ENCODE measurements at regions not wholly inside any gene's neighbourhood (a gene's known extent, or its start where the extent isn't known, plus 50 kb on each side); places are given as distances from the start of the nearest gene placed in this dataset.

DNA sequence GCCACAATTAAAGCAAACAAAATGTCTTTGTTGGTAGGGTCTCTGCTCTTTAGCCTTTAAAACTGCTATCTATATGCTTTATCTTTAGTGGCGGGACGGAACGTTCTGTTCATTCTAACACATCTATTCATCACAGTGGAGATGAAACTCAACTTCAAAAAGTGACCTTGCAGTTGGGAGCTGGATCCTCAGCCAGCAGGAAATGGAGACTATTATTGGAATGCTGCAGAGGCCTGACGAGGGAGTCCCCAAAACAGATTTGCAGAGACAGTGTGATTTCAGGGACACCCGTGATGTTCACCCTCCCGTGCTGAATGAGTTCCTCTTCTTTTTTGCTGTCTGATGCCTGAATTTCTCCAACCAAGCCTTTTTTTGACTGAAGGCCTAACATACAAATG is 306.0 kb upstream of the SHH start:
- Histone ChIP-seq H3K9me3 (no peaks in the 10 kb centered on the region), H3K4me3 (replicated peaks in 1 of 3) (no peak overlapping the region), H3K36me3 (no peaks in the 10 kb centered on the region), H3K27me3 (no peaks in the 10 kb centered on the region), H3K27ac (no peak overlapping the region), H3K4me1 (no peaks in the 10 kb centered on the region)
- no peak for DNase-seq
- TF ChIP-seq POLR2A (IDR thresholded peaks at IDR 0.05), result no peak
- TF ChIP-seq, protein P1, sequence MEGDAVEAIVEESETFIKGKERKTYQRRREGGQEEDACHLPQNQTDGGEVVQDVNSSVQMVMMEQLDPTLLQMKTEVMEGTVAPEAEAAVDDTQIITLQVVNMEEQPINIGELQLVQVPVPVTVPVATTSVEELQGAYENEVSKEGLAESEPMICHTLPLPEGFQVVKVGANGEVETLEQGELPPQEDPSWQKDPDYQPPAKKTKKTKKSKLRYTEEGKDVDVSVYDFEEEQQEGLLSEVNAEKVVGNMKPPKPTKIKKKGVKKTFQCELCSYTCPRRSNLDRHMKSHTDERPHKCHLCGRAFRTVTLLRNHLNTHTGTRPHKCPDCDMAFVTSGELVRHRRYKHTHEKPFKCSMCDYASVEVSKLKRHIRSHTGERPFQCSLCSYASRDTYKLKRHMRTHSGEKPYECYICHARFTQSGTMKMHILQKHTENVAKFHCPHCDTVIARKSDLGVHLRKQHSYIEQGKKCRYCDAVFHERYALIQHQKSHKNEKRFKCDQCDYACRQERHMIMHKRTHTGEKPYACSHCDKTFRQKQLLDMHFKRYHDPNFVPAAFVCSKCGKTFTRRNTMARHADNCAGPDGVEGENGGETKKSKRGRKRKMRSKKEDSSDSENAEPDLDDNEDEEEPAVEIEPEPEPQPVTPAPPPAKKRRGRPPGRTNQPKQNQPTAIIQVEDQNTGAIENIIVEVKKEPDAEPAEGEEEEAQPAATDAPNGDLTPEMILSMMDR (IDR thresholded peaks at IDR 0.05), result no peak
- intact Hi-C loops (cut with DNase I), result no loop called here
- WGBS, 2 donors, result 85 to 90% methylated on average over 6 of the region's 6 CpGs

DNA sequence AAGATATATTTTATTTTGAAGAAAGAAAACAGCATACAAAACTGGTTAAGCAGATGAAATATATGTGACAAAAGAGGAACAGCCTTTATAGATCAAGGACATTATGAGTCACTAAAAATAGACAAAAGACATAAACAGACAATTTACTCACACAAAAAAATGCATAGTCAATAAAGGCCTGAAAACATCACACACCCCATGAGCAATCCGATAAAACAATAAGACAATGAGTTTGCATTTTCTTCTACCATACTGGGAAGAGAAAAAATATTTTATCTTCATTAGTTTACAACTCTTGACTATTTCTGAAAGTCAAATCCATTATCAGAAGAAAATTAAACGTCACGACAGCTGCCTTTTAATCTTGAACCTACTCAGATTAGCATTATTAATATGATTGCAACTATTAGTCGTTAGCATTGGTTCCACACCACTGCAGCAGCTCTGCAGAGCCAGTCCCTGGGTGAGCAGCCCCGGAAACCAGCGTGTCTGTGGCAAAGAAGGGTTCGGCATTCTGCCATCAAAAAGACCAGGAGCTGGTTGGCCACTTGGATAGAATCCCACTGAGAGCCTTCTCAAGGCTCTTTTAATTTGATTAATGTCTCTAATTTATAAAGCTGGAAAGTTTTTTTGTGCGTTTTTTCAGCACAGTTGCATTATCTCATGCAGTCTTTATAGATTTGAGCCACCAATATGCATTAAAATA is 305.4 kb upstream of the SHH start:
- WGBS, 2 donors, result 84 to 88% methylated on average over 8 of the region's 8 CpGs
- intact Hi-C loops (cut with DNase I), result no loop called here
- no peak overlapping the region for H3K4me3 ChIP-seq (replicated peaks in 1 of 3)
- no peaks in the 10 kb centered on the region for H3K36me3 ChIP-seq
- H3K27ac ChIP-seq, result no peak overlapping the region
- no peak for DNase-seq
- H3K9me3 ChIP-seq, result no peaks in the 10 kb centered on the region
- H3K4me1 ChIP-seq, result no peaks in the 10 kb centered on the region
- TF ChIP-seq POLR2A (IDR thresholded peaks at IDR 0.05), result no peak
- no peaks in the 10 kb centered on the region for H3K27me3 ChIP-seq

DNA sequence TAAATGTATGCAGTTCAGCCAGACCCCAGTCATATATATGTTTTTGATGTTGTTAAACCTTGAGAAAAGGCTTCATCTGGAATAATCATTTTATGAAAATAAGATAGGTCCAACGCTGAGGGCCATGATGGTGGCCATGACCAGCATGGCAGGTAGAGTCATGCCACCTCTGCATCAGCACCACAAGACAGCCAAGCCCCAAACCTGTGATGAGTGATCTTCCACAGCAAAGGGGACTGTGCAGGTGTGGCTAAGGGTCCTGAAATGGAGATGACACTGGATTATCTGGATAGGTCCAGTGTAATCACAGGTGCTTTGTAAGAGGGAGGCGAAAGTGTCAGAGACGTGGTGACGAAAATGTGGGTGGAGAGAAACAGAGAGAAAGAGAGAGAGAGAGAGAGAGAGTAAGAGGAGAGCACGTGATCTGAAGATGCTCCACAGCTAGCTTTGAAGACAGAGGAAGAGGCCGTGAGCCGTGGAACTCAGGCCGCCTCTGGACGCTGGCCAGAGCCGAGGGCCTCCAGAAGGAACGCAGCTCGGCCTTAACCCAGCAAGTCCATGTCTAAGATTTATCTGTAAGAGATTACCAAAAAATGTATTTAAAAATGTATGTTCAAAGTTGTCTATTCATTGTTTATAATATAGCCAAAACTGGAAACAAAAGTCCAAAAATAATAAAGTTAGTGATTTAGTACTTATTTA is 304.4 kb upstream of the SHH start:
- WGBS, 2 donors, result 88% methylated on average over 12 of the region's 12 CpGs
- Histone ChIP-seq H3K27ac (no peak overlapping the region), H3K27me3 (no peaks in the 10 kb centered on the region), H3K4me3 (replicated peaks in 1 of 3) (no peak overlapping the region), H3K4me1 (no peaks in the 10 kb centered on the region), H3K36me3 (no peaks in the 10 kb centered on the region), H3K9me3 (no peaks in the 10 kb centered on the region)
- intact Hi-C loops (cut with DNase I), result no loop called here
- TF ChIP-seq POLR2A (IDR thresholded peaks at IDR 0.05), result no peak
- TF ChIP-seq, protein P1 (IDR thresholded peaks at IDR 0.05), result no peak
- no peak for DNase-seq

DNA sequence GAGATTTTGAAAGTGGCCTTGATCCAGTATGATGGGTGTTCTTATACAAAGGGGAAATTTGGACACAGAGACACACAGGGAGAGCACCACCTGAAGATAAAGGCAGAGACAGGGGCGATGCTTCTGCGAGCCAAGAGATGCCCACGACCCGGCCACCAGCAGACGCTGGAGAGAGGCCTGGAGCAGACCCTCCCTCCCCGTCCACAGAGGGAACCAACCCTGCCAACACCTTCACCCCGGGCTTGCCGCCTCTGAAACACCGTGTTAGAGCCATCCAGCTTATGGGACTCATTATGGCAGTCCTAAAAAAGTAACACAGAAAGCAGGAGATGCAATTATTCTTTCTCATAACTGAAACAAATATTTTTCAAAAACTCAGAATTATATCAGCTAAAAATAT is 303.3 kb upstream of the SHH start:
- no peak for TF ChIP-seq POLR2A (IDR thresholded peaks at IDR 0.05)
- TF ChIP-seq, protein P1 (IDR thresholded peaks at IDR 0.05), result no peak
- Histone ChIP-seq H3K4me3 (replicated peaks in 1 of 3) (no peak overlapping the region), H3K4me1 (no peaks in the 10 kb centered on the region), H3K27ac (no peak overlapping the region), H3K9me3 (no peaks in the 10 kb centered on the region), H3K36me3 (no peaks in the 10 kb centered on the region), H3K27me3 (no peaks in the 10 kb centered on the region)
- DNase-seq, result no peak
- WGBS, 2 donors, result 88 to 94% methylated on average over 9 of the region's 9 CpGs
- intact Hi-C loops (cut with DNase I), result no loop called here

DNA sequence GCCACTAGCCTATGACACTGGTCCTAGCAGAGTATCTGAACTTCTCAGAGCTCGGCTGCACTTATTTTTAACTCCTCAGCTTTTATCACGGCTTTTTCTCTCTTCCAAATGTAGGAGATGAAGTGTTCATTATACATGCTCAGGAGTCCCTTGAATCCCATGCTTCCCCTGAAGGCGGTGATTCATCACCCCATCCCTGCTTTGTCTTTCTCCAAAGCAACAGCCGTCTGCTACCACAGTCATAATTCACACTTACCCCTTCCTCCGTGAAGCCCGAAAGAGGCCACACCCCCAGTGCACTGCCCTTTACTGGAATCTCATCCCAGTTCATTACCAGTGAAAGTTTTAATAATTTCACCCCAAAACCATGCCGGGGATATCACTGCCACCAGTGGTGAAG is 301.5 kb upstream of the SHH start:
- no peak overlapping the region for H3K4me3 ChIP-seq (replicated peaks in 1 of 3)
- intact Hi-C loops (cut with DNase I), result no loop called here
- H3K27me3 ChIP-seq, result no peaks in the 10 kb centered on the region
- DNase-seq, result no peak
- H3K27ac ChIP-seq, result no peak overlapping the region
- H3K9me3 ChIP-seq, result no peaks in the 10 kb centered on the region
- H3K36me3 ChIP-seq, result no peaks in the 10 kb centered on the region
- no peaks in the 10 kb centered on the region for H3K4me1 ChIP-seq
- TF ChIP-seq, protein P1 (IDR thresholded peaks at IDR 0.05), result no peak
- no peak for TF ChIP-seq POLR2A (IDR thresholded peaks at IDR 0.05)
- WGBS, 2 donors, result 81 to 82% methylated on average over 7 of the region's 7 CpGs

All from thyroid gland (tissue), 4 donors.